Right kidney (tissue), 1 donor: ENCODE measurements at regions not wholly inside any gene's neighbourhood (a gene's known extent, or its start where the extent isn't known, plus 50 kb on each side); places are given as distances from the start of the nearest gene placed in this dataset.

Experiments used
- DNase-seq: peaks from one replicate; pipeline ENCODE4 v3.0.0-alpha.2; 2016

- no peak for DNase-seq
Measured at GRCh38 chr6:4404415-4404814, 269.0 kb upstream of the ECI2 start.

GRCh38 chr6:4403828-4404227 is 268.5 kb upstream of the ECI2 start:
- no peak for DNase-seq

GRCh38 chr6:4403023-4403752 is 267.8 kb upstream of the ECI2 start:
- DNase-seq: no peak

- DNase-seq: no peak
Measured at GRCh38 chr6:4402477-4402976, 267.2 kb upstream of the ECI2 start.

GRCh38 chr6:4401408-4402368 is 266.3 kb upstream of the ECI2 start:
- no peak for DNase-seq

GRCh38 chr6:4399656-4400055 is 264.3 kb upstream of the ECI2 start:
- DNase-seq: no peak

- DNase-seq: no peak
Measured at GRCh38 chr6:4398791-4399190, 263.4 kb upstream of the ECI2 start.

- DNase-seq: no peak
Measured at GRCh38 chr6:4397307-4397706, 261.9 kb upstream of the ECI2 start.

- no peak for DNase-seq
Measured at GRCh38 chr6:4396044-4396443, 260.7 kb upstream of the ECI2 start.

- DNase-seq: no peak
Measured at GRCh38 chr6:4395386-4395785, 260.0 kb upstream of the ECI2 start.

- DNase-seq: no peak
Measured at GRCh38 chr6:4394786-4395185, 259.4 kb upstream of the ECI2 start.

GRCh38 chr6:4388675-4389074 is 253.3 kb upstream of the ECI2 start:
- DNase-seq: no peak

- DNase-seq: no peak
Measured at GRCh38 chr6:4384656-4385055, 249.3 kb upstream of the ECI2 start.

- no peak for DNase-seq
Measured at GRCh38 chr6:4383910-4384638, 248.7 kb upstream of the ECI2 start.

GRCh38 chr6:4382362-4382853 is 247.0 kb upstream of the ECI2 start:
- DNase-seq: no peak

GRCh38 chr6:4381381-4381780 is 246.0 kb upstream of the ECI2 start:
- DNase-seq: peak; percentile 30

- peak; percentile 21 for DNase-seq
Measured at GRCh38 chr6:4380881-4381281, 245.5 kb upstream of the ECI2 start.

- no peak for DNase-seq
Measured at GRCh38 chr6:4379958-4380357, 244.6 kb upstream of the ECI2 start.

GRCh38 chr6:4378319-4378996 is 243.1 kb upstream of the ECI2 start:
- DNase-seq: no peak

GRCh38 chr6:4377603-4378002 is 242.2 kb upstream of the ECI2 start:
- no peak for DNase-seq

GRCh38 chr6:4374216-4374615 is 238.8 kb upstream of the ECI2 start:
- DNase-seq: no peak

GRCh38 chr6:4372866-4373265 is 237.5 kb upstream of the ECI2 start:
- DNase-seq: no peak
